ENCODE measurements at regions not wholly inside any gene's neighbourhood (a gene's known extent, or its start where the extent isn't known, plus 50 kb on each side); places are given as distances from the start of the nearest gene placed in this dataset.
"Not testable (repeated sequence)": the region's sequence is repeated elsewhere in the genome, so short reads cannot be mapped to it uniquely, and the experiment has no call there.

DNA sequence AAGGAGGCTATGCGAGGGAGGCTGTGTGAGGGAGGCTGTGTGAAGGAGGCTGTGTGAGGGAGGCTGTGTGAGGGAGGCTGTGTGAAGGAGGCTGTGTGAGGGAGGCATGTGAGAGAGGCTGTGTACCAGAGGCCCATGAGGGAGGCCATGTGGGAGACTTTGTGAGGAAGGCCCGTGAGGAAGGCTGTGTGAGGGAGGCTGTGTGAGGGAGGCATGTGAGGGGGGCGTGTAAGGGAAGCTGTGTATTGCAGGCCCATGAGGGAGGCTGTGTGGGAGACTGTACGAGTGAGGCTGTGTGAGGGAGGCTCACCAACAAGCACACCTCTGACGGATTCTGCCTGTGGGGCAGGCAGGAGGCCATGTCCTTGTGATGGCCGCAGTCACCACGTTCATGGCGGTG lies 122.7 kb upstream of the RNF32 start:
- TF ChIP-seq, protein P1, sequence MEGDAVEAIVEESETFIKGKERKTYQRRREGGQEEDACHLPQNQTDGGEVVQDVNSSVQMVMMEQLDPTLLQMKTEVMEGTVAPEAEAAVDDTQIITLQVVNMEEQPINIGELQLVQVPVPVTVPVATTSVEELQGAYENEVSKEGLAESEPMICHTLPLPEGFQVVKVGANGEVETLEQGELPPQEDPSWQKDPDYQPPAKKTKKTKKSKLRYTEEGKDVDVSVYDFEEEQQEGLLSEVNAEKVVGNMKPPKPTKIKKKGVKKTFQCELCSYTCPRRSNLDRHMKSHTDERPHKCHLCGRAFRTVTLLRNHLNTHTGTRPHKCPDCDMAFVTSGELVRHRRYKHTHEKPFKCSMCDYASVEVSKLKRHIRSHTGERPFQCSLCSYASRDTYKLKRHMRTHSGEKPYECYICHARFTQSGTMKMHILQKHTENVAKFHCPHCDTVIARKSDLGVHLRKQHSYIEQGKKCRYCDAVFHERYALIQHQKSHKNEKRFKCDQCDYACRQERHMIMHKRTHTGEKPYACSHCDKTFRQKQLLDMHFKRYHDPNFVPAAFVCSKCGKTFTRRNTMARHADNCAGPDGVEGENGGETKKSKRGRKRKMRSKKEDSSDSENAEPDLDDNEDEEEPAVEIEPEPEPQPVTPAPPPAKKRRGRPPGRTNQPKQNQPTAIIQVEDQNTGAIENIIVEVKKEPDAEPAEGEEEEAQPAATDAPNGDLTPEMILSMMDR (IDR thresholded peaks at IDR 0.05 in 8 of 11, conservative IDR thresholded peaks at IDR 0.05 in 3 of 11), result not testable (repeated sequence)
- not testable (repeated sequence) for TF ChIP-seq POLR2A, POLR2AphosphoS5 (IDR thresholded peaks at IDR 0.05)
